Thymus (tissue), 11 donors: ENCODE measurements at regions not wholly inside any gene's neighbourhood (a gene's known extent, or its start where the extent isn't known, plus 50 kb on each side); places are given as distances from the start of the nearest gene placed in this dataset.
"Not testable (repeated sequence)": the region's sequence is repeated elsewhere in the genome, so short reads cannot be mapped to it uniquely, and the experiment has no call there.

Source experiments
- DNase-seq, 9 donors: peaks; one replicate each; pipeline ENCODE4 v3.0.0-alpha.2; 2013; ENCODE audit warnings: low spot score in 9 of 9, low read depth in 6 of 9, missing footprints in 1 of 9
- H3K27ac ChIP-seq, 2 donors: one replicate each; pipeline ENCODE4 v1.5.1; 2013; ENCODE audit warnings: control low read depth in 1 of 2, low read depth in 1 of 2, low read length in 1 of 2, mild to moderate bottlenecking in 1 of 2, moderate library complexity in 1 of 2
- H3K27me3 ChIP-seq, 2 donors: one replicate each; pipeline ENCODE4 v1.5.1; 2013; ENCODE audit warnings: low read length in 1 of 2; ENCODE audit not compliant: control insufficient read depth in 2 of 2, insufficient read depth in 1 of 2
- H3K36me3 ChIP-seq, 2 donors: one replicate each; pipeline ENCODE4 v1.5.1; 2013; ENCODE audit warnings: low read length in 1 of 2, mild to moderate bottlenecking in 1 of 2, moderate library complexity in 1 of 2; ENCODE audit not compliant: control insufficient read depth in 2 of 2, insufficient read depth in 2 of 2
- H3K4me1 ChIP-seq, 2 donors: one replicate each; pipeline ENCODE4 v1.5.1; 2013; ENCODE audit warnings: low read length in 2 of 2; ENCODE audit not compliant: control insufficient read depth in 2 of 2, insufficient read depth in 2 of 2
- H3K4me3 ChIP-seq, 2 donors: one replicate each; pipeline ENCODE4 v1.5.1; 2013; ENCODE audit warnings: low read length in 2 of 2, control low read depth in 1 of 2, mild to moderate bottlenecking in 1 of 2
- H3K9me3 ChIP-seq, 2 donors: one replicate each; pipeline ENCODE4 v1.5.1; 2013; ENCODE audit warnings: low read length in 1 of 2, mild to moderate bottlenecking in 1 of 2; ENCODE audit not compliant: control insufficient read depth in 2 of 2, insufficient read depth in 1 of 2
- WGBS: extraction: QIAGEN DNeasy Blood & Tissue Kit; methylation state at CpG from one replicate; pipeline ENCODE4 v1.1.7; 2013; 5-methylcytosine and 5-hydroxymethylcytosine counted together
- donor health status: healthy.

DNA sequence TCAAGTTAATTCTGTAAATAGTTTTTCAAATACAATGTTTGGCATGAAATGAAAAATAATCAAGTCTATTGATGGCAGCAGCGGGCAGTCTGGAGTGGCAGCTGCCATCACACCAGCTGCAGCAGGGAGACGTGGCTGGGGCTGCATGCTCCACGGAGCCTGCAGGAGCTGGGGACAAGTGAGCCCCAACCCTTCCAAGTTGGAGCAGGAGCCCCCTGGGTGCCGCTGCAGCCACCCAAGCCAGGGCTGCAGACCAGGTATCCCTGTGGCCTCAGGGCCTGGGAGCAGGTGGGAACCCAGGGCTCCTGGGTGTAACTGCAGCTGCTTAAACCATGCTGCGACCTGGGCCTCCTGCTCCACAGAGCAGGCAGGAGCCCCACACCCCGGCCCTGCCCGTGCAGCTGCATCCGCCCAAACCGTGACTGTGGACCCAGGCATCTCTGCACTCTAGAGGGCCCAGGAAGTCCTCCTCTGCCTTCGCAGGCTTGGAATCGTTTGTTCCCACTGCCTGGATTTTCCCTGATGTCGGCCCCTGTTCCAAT is 257.4 kb downstream of the PLOD2 start:
- Histone ChIP-seq H3K4me1 (no peaks in the 10 kb centered on the region), H3K36me3 (no peaks in the 10 kb centered on the region), H3K27me3 (no peaks in the 10 kb centered on the region), H3K9me3 (no peaks in the 10 kb centered on the region), H3K27ac (no peak overlapping the region), H3K4me3 (no peak overlapping the region)
- 92% methylated on average over 12 of the region's 12 CpGs for WGBS
- DNase-seq: no peak

DNA sequence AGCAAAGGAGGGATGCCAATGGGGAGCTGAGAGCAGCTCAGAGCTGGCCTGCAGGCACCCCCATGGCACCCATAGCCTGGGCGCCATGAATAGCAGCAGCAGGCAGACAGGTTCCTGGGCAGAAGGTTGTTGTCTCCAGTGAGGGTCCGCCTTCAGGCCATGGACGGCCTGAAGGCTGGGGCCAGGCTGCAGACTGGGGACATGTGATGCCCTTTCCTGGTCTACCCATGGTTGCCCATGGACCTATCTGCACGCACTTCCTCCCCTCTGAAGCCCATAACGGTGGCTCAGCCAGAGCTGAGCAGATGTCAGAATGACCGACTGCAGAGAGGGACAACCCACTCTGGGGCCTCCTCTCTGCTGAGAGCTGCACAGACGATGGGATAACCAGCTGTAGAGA is 256.8 kb downstream of the PLOD2 start:
- H3K4me1 ChIP-seq: no peaks in the 10 kb centered on the region
- DNase-seq: no peak
- WGBS: 93% methylated on average over 7 of the region's 7 CpGs
- no peak overlapping the region for H3K27ac ChIP-seq
- no peaks in the 10 kb centered on the region for H3K9me3 ChIP-seq
- H3K4me3 ChIP-seq: no peak overlapping the region
- no peaks in the 10 kb centered on the region for H3K27me3 ChIP-seq
- no peaks in the 10 kb centered on the region for H3K36me3 ChIP-seq

DNA sequence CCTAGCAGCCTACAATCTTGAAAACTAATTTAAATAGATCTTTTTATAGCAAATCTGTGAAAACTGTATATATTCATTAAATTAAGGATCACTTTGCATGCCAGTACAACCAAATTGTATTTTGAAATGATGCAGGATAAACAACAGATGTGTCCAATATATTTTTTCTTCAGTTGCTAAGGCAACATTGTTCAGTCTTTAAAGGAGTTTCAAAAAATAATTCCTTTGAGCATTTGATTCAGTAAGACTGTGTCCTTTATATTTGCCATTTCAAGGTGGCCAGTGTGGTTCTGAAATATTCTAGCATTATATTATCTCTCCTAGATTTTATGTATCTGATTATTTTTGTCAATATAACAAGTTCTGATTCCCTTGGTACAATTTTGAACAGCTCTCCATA is 254.7 kb downstream of the PLOD2 start:
- no peak for DNase-seq
- Histone ChIP-seq H3K4me1 (no peaks in the 10 kb centered on the region), H3K27me3 (no peaks in the 10 kb centered on the region), H3K36me3 (no peaks in the 10 kb centered on the region), H3K27ac (no peak overlapping the region), H3K9me3 (no peaks in the 10 kb centered on the region), H3K4me3 (no peak overlapping the region)

DNA sequence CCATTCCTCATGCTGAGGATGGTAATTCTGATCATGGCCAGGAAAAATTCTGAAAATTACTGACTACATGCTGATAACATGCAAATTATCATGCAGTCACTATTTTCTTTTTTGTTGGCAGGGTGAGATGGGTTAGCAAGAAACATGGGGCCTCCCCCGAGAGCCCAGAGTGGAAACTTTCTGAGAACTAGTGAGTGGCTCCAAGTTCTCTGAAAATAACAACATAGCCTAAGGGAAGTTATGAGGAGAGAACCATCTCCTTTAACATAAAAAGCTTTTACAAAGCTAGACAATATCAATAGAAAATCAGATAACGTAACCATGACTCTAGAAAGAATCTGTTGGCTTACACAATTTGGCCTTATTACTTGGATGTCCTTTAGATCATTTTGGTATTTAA is 254.2 kb downstream of the PLOD2 start:
- Histone ChIP-seq H3K4me1 (no peaks in the 10 kb centered on the region), H3K4me3 (no peak overlapping the region), H3K36me3 (no peaks in the 10 kb centered on the region), H3K9me3 (no peaks in the 10 kb centered on the region), H3K27me3 (no peaks in the 10 kb centered on the region), H3K27ac (no peak overlapping the region)
- WGBS: 84% methylated on average over 2 of the region's 2 CpGs
- no peak for DNase-seq

DNA sequence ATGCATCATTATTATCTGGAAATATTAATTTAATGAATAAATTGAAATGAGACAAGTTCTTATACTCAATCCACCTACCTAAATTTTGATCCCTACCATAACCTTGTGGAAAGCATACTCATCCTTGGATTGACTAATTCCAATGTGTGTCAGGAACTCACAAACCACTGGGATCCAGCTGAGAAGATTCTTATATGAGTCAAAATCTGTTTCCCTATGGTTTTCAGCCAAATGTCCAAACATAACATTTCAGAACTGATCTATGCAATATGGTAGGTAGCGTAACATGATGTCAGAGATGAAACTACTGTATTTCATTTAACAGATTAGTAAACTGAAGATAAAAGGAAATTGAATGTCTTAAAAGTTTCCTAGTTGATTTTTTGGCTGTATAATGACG is 250.0 kb downstream of the PLOD2 start:
- no peaks in the 10 kb centered on the region for H3K4me1 ChIP-seq
- no peak for DNase-seq
- no peak overlapping the region for H3K27ac ChIP-seq
- H3K4me3 ChIP-seq: no peak overlapping the region
- H3K27me3 ChIP-seq: no peaks in the 10 kb centered on the region
- WGBS: 71% methylated on average over 2 of the region's 2 CpGs
- H3K9me3 ChIP-seq: no peaks in the 10 kb centered on the region
- H3K36me3 ChIP-seq: no peaks in the 10 kb centered on the region

DNA sequence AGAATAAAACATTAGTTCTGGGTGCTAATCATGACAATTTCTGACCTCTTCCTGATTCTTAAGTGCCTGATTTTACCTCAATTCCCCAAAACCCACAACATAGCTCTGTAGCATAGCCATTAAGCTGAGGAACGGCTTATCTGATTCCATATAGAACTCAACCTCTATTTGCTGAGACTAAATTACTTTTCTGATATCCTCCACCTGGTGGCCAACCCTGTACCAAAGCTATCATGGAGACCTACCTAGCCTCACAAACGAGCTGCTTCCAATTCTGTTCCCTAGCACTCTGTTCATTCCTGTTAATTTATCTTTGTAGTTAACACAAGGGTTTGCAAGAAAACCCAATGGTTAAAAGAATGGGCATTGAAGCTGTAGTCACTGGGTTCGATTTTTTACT is 245.2 kb downstream of the PLOD2 start:
- no peak overlapping the region for H3K27ac ChIP-seq
- H3K4me3 ChIP-seq: no peak overlapping the region
- WGBS: 77% methylated on average over 3 of the region's 3 CpGs
- H3K27me3 ChIP-seq: no peaks in the 10 kb centered on the region
- DNase-seq: no peak
- no peaks in the 10 kb centered on the region for H3K36me3 ChIP-seq
- H3K4me1 ChIP-seq: no peaks in the 10 kb centered on the region
- H3K9me3 ChIP-seq: peaks cover 0 to 4% of the 10 kb centered on the region in 2 donors

DNA sequence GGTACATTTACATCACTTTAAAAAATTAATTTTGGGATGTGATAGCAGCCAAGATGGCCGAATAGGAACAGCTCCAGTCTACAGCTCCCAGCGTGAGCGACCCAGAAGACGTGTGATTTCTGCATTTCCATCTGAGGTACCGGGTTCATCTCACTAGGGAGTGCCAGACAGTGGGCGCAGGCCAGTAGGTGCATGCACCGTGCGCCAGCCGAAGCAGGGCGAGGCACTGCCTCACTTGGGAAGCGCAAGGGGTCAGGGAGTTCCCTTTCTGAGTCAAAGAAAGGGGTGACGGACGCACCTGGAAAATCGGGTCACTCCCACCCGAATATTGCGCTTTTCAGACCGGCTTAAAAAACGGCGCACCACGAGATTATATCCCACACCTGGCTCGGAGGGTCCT is 233.2 kb downstream of the PLOD2 start:
- DNase-seq, H3K27me3 ChIP-seq, H3K4me1 ChIP-seq, H3K4me3 ChIP-seq, H3K36me3 ChIP-seq, H3K27ac ChIP-seq, H3K9me3 ChIP-seq: not testable (repeated sequence)
- 95% methylated on average over 11 of the region's 21 CpGs for WGBS

DNA sequence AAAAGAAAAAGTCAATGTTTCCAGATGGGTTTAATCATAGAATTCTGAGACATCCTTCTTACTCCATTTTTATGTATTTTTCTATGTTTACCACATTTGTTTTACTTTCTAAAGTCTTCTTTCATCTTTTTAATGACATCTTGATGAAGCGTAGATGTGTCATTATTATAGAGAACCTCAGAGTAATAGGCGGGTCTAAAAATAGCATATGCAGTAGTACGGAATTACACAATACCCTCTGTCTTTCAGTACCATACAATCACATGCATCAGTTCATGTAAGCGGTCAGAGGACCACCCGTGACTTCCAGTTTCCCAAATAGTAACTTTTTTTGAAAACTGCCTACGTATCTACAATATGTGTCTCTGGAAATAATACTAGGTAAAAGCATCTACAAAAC is 224.0 kb downstream of the PLOD2 start:
- H3K4me3 ChIP-seq: no peak overlapping the region
- H3K36me3 ChIP-seq: no peaks in the 10 kb centered on the region
- H3K27ac ChIP-seq: no peak overlapping the region
- no peaks in the 10 kb centered on the region for H3K9me3 ChIP-seq
- DNase-seq: no peak
- WGBS: 93% methylated on average over 6 of the region's 6 CpGs
- H3K27me3 ChIP-seq: no peaks in the 10 kb centered on the region
- H3K4me1 ChIP-seq: no peaks in the 10 kb centered on the region

DNA sequence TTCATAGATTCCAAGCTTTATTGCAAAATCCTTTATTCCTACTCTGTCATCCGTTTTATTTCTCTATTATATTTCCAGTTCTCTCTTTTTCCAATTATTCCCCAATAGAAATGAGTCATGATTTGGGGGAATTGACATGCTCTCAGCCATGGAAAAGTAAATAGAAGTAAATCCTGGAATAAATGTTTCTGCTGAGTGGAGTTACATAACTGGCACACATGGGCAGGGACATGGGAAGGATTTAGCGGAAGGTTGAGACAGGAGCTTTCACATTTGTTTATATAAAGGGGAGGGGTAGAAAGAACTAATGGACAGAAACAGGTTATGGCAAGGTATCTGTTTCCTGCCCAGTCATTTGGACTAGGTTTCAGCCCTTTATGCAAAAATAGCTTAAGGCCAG is 221.6 kb downstream of the PLOD2 start:
- Histone ChIP-seq H3K9me3 (no peaks in the 10 kb centered on the region), H3K27me3 (no peaks in the 10 kb centered on the region), H3K27ac (no peak overlapping the region), H3K4me3 (no peak overlapping the region), H3K36me3 (no peaks in the 10 kb centered on the region), H3K4me1 (no peaks in the 10 kb centered on the region)
- WGBS: 91% methylated on average over 2 of the region's 2 CpGs
- DNase-seq: no peak

DNA sequence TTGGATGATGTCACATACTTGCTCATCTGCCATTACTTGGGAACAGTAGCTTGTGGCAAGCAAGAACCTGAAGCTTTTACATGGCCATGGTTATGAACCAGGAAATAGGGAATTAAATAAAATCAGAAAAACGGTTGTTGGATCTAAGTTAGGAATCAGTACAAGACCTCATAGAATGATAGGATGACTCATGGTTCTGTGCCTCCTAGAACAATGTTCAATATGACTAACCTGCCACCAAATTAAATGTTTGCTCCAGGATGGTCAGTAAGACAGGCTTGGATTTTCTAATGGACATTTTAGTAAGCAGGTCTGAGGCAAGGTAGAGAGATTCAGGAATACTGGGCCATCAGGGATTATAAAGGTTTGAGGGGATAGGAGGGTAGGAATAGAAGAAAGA is 218.9 kb downstream of the PLOD2 start:
- 89% methylated on average over 1 of the region's 1 CpG for whole genome bisulfite sequencing
- no peaks in the 10 kb centered on the region for H3K27me3 ChIP-seq
- H3K27ac ChIP-seq: no peak overlapping the region

More for the DNA sequence above, 218.9 kb downstream of the PLOD2 start:
- Histone ChIP-seq H3K4me3 (no peak overlapping the region), H3K36me3 (no peaks in the 10 kb centered on the region), H3K9me3 (no peaks in the 10 kb centered on the region), H3K4me1 (no peaks in the 10 kb centered on the region)
- no peak for DNase-seq
